ENCODE measurements at regions not wholly inside any gene's neighbourhood (a gene's known extent, or its start where the extent isn't known, plus 50 kb on each side); places are given as distances from the start of the nearest gene placed in this dataset.

GRCh38 chr5:96340357-96340756, 92.7 kb downstream of the PCSK1 start:
- no peak for DNase-seq

- no peak for DNase-seq
Measured at GRCh38 chr5:96339862-96340261, 93.2 kb downstream of the PCSK1 start.

- DNase-seq: no peak
Measured at GRCh38 chr5:96338624-96339415, 94.2 kb downstream of the PCSK1 start.

GRCh38 chr5:96338091-96338490, 95.0 kb downstream of the PCSK1 start:
- DNase-seq: no peak

- DNase-seq: no peak
Measured at GRCh38 chr5:96337048-96337781, 95.8 kb downstream of the PCSK1 start.

GRCh38 chr5:96336351-96336985, 96.6 kb downstream of the PCSK1 start:
- DNase-seq: peak; percentile 2 to 68 (median 40)

GRCh38 chr5:96335873-96336272, 97.2 kb downstream of the PCSK1 start:
- DNase-seq: no peak

- no peak for DNase-seq
Measured at GRCh38 chr5:96333391-96333790, 99.7 kb downstream of the PCSK1 start.

- DNase-seq: no peak
Measured at GRCh38 chr5:96332535-96333366, 100.3 kb downstream of the PCSK1 start.

GRCh38 chr5:96331681-96332361, 101.2 kb downstream of the PCSK1 start:
- no peak for DNase-seq

- no peak for DNase-seq
Measured at GRCh38 chr5:96331210-96331609, 101.8 kb downstream of the PCSK1 start.

- DNase-seq: no peak
Measured at GRCh38 chr5:96330530-96331140, 102.4 kb downstream of the PCSK1 start.

- no peak for DNase-seq
Measured at GRCh38 chr5:96329886-96330529, 103.0 kb downstream of the PCSK1 start.

- no peak for DNase-seq
Measured at GRCh38 chr5:96329289-96329688, 103.8 kb downstream of the PCSK1 start.

- DNase-seq: no peak
Measured at GRCh38 chr5:96327722-96328121, 105.3 kb downstream of the PCSK1 start.

GRCh38 chr5:96326902-96327301, 106.1 kb downstream of the PCSK1 start:
- no peak for DNase-seq

- DNase-seq: no peak
Measured at GRCh38 chr5:96324708-96325107, 108.3 kb downstream of the PCSK1 start.

- no peak for DNase-seq
Measured at GRCh38 chr5:96322865-96323264, 110.2 kb downstream of the PCSK1 start.

GRCh38 chr5:96322217-96322616, 110.8 kb downstream of the PCSK1 start:
- no peak for DNase-seq

GRCh38 chr5:96321345-96321744, 111.7 kb downstream of the PCSK1 start:
- no peak for DNase-seq

GRCh38 chr5:96320797-96321196, 112.3 kb downstream of the PCSK1 start:
- no peak for DNase-seq

Data from stimulated activated naive CD4-positive, alpha-beta T cell (primary cell).